Panc1 (cell line): ENCODE measurements at regions not wholly inside any gene's neighbourhood (a gene's known extent, or its start where the extent isn't known, plus 50 kb on each side); places are given as distances from the start of the nearest gene placed in this dataset.

Source experiments
- ATAC-seq: fragments of 200-7000 bp; cut with Tn5 transposase; 2 replicates; pipeline ENCODE4 v1.9.1; 2020; ENCODE audit warnings: mild to moderate bottlenecking, moderate library complexity
- BruUV-seq: library from RNA; stranded (reverse); fragments of 400-500 nt; replicated peaks from 2 replicates; lab custom pipeline; 2021; lab: Mats Ljungman, UMichigan
- CTCF ChIA-PET: fragments of 300-600 bp; sonication (Branson Sonifier 250); formaldehyde crosslinking; loops from one replicate; lab custom pipeline; 2022; ENCODE audit warnings: antibody characterized with exemption; lab: Charles Lee
- POLR2A ChIA-PET: fragments of 300-600 bp; sonication (Branson Sonifier 250); formaldehyde crosslinking; loops from one replicate; lab custom pipeline; 2022; ENCODE audit warnings: antibody characterized with exemption; lab: Charles Lee
- DNase-seq: peaks from one replicate; pipeline ENCODE4 v3.0.0-alpha.2; 2010; ENCODE audit warnings: low read depth, low spot score
- H3K27ac ChIP-seq: 2 replicates; pipeline ENCODE4 v1.5.1; 2011; ENCODE audit warnings: mild to moderate bottlenecking, low read length, inconsistent platforms
- H3K27me3 ChIP-seq: fragments of 200-500 bp; sonication (Bioruptor generic); 2 replicates; pipeline ENCODE4 v1.6.0; 2014; ENCODE audit warnings: low read length, inconsistent platforms; ENCODE audit not compliant: control insufficient read depth, insufficient read depth
- H3K36me3 ChIP-seq: fragments of 200-500 bp; sonication (Bioruptor generic); 2 replicates; pipeline ENCODE4 v1.5.1; 2014; ENCODE audit warnings: inconsistent platforms, mild to moderate bottlenecking, low read length, moderate library complexity; ENCODE audit not compliant: control insufficient read depth, insufficient read depth
- H3K4me1 ChIP-seq: 2 replicates; pipeline ENCODE4 v1.5.1; 2011; ENCODE audit warnings: inconsistent platforms, mild to moderate bottlenecking, low read length, moderate library complexity; ENCODE audit not compliant: control insufficient read depth, insufficient read depth
- H3K4me3 ChIP-seq, 2 experiments: 2 replicates each; pipeline ENCODE4 v1.5.1; 2011 to 2012; ENCODE audit warnings: low read depth in 2 of 2, low read length in 2 of 2, mild to moderate bottlenecking in 2 of 2, inconsistent platforms in 1 of 2, moderate library complexity in 1 of 2
- H3K9me3 ChIP-seq: fragments of 200-500 bp; sonication (Bioruptor generic); 2 replicates; pipeline ENCODE4 v1.5.1; 2014; ENCODE audit warnings: low read depth, mild to moderate bottlenecking, inconsistent platforms, low read length, moderate library complexity; ENCODE audit not compliant: control insufficient read depth, insufficient read depth
- CTCF ChIP-seq: fragments of 450-650 bp; IDR thresholded peaks from 2 replicates; pipeline ENCODE4 v1.5.1; 2017; ENCODE audit warnings: mild to moderate bottlenecking
- POLR2AphosphoS5 ChIP-seq: IDR thresholded peaks from 2 replicates; pipeline ENCODE4 v1.6.1; 2012; ENCODE audit warnings: mild to moderate bottlenecking, low read depth, low read length, moderate library complexity
- SIN3A ChIP-seq: IDR thresholded peaks from 2 replicates; pipeline ENCODE4 v1.6.1; 2012; ENCODE audit warnings: low read depth, mild to moderate bottlenecking, low read length, moderate library complexity, borderline replicate concordance; ENCODE audit not compliant: insufficient read depth
- TCF7L2 ChIP-seq: IDR thresholded peaks from 2 replicates; pipeline ENCODE4 v1.6.1; 2011; ENCODE audit warnings: mild to moderate bottlenecking, low read depth, low read length, inconsistent platforms
- in situ Hi-C: cut with HindIII; loops from 2 replicates; pipeline ENCODE4 v1.10.0; 2016; ENCODE audit warnings: low sequenced_read_pairs, low pct_unique_long_range_greater_than_20kb
- intact Hi-C: fragments of 100-400 bp; cut with micrococcal nuclease; formaldehyde crosslinking; loops from one replicate; pipeline ENCODE4 v1.10.0; 2022; ENCODE audit not compliant: unreplicated experiment
- TF ChIP-seq, protein P1 (sequence below), 2 experiments: IDR thresholded peaks; 2 replicates each; pipeline ENCODE4 v1.6.1; 2011 to 2012; ENCODE audit warnings: low read depth in 2 of 2, control low read depth in 1 of 2, low read length in 1 of 2, mild to moderate bottlenecking in 1 of 2, moderate library complexity in 1 of 2; ENCODE audit not compliant: insufficient read depth in 1 of 2

DNA sequence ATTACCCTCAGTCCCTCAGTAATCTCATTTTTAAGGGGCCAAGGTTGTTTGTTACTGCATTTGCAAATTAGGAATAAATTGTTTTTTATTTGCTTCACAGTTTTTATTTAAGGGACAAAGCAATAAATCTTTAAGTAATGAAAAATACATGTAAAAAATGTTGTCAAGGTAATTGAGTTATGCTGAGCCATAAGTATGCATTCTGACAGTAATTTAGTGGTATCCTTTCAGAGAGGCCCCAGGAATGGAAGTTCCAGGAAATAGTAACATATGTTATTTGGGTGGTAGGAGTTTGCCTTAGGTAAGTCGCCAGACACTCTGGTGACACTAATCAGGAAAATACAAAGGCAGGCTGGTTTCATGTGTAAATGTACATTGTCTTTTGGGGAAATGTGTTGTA is 1787.9 kb upstream of the WWC1 start:
- TF ChIP-seq, protein P1, sequence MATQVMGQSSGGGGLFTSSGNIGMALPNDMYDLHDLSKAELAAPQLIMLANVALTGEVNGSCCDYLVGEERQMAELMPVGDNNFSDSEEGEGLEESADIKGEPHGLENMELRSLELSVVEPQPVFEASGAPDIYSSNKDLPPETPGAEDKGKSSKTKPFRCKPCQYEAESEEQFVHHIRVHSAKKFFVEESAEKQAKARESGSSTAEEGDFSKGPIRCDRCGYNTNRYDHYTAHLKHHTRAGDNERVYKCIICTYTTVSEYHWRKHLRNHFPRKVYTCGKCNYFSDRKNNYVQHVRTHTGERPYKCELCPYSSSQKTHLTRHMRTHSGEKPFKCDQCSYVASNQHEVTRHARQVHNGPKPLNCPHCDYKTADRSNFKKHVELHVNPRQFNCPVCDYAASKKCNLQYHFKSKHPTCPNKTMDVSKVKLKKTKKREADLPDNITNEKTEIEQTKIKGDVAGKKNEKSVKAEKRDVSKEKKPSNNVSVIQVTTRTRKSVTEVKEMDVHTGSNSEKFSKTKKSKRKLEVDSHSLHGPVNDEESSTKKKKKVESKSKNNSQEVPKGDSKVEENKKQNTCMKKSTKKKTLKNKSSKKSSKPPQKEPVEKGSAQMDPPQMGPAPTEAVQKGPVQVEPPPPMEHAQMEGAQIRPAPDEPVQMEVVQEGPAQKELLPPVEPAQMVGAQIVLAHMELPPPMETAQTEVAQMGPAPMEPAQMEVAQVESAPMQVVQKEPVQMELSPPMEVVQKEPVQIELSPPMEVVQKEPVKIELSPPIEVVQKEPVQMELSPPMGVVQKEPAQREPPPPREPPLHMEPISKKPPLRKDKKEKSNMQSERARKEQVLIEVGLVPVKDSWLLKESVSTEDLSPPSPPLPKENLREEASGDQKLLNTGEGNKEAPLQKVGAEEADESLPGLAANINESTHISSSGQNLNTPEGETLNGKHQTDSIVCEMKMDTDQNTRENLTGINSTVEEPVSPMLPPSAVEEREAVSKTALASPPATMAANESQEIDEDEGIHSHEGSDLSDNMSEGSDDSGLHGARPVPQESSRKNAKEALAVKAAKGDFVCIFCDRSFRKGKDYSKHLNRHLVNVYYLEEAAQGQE (IDR thresholded peaks at IDR 0.05; ENCODE audit: insufficient read depth in 1 of 2, low read depth in 2 of 2, low read length in 1 of 2), result no peak
- TF ChIP-seq POLR2AphosphoS5 (no peak), TCF7L2 (no peak), SIN3A (no peak)
- DNase-seq, result no peak
- Histone ChIP-seq H3K27ac (no peak overlapping the region), H3K36me3 (no peaks in the 10 kb centered on the region), H3K4me1 (no peaks in the 10 kb centered on the region), H3K27me3 (no peaks in the 10 kb centered on the region), H3K9me3 (no peaks in the 10 kb centered on the region), H3K4me3 (no peak overlapping the region)
- ChIA-PET POLR2A (no interaction called here), CTCF (no interaction called here)
- ATAC-seq, result no peak
- no TSS peak for BruUV-seq
- in situ Hi-C loops (no loop called here), intact Hi-C loops (no loop called here)

- BruUV-seq, result no TSS peak
- H3K36me3 ChIP-seq, result no peaks in the 10 kb centered on the region
- no peaks in the 10 kb centered on the region for H3K4me1 ChIP-seq
- TF ChIP-seq CTCF (no peak), SIN3A (no peak), TCF7L2 (no peak), POLR2AphosphoS5 (no peak)
- TF ChIP-seq, protein P1 (IDR thresholded peaks at IDR 0.05; ENCODE audit: insufficient read depth in 1 of 2, low read depth in 2 of 2, low read length in 1 of 2), result no peak
- intact Hi-C loops (no loop called here), in situ Hi-C loops (no loop called here)
- ATAC-seq (no peak), DNase-seq (no peak)
- H3K9me3 ChIP-seq, result no peaks in the 10 kb centered on the region
- no peaks in the 10 kb centered on the region for H3K27me3 ChIP-seq
- ChIA-PET CTCF (no interaction called here), POLR2A (no interaction called here)
- H3K4me3 ChIP-seq, result no peak overlapping the region
- no peak overlapping the region for H3K27ac ChIP-seq
These were observed 1786.4 kb upstream of the WWC1 start for GRCh38 chr5:166505067-166505466.
